ENCODE measurements at regions not wholly inside any gene's neighbourhood (a gene's known extent, or its start where the extent isn't known, plus 50 kb on each side); places are given as distances from the start of the nearest gene placed in this dataset.

GRCh38 chr13:104416973-104417372, 1350.8 kb upstream of the SLC10A2 start:
- Histone ChIP-seq H3K9me3 (ENCODE audit: low read length) (no peaks in the 10 kb centered on the region), H3K9me2 (replicated peaks; ENCODE audit: low read length) (no peaks in the 10 kb centered on the region), H2AFZ (ENCODE audit: low read length) (no peak overlapping the region), H3K4me2 (ENCODE audit: low read length) (no peak overlapping the region), H3F3A (ENCODE audit: low read length, unreplicated experiment) (no peaks in the 10 kb centered on the region), H3K79me2 (ENCODE audit: low read length) (no peaks in the 10 kb centered on the region), H3K4me3 (ENCODE audit: low read length) (no peak overlapping the region), H3K36me3 (ENCODE audit: low read depth, low read length) (no peaks in the 10 kb centered on the region), H3K4me1 (ENCODE audit: insufficient read depth, low read length) (no peaks in the 10 kb centered on the region), H3K27me3 (ENCODE audit: low read length) (no peaks in the 10 kb centered on the region), H4K20me1 (ENCODE audit: low read length) (no peaks in the 10 kb centered on the region), H3K9ac (ENCODE audit: low read length) (no peak overlapping the region), H3K27ac (ENCODE audit: low read length) (no peak overlapping the region)
- no TSS peak for BruUV-seq (replicated peaks)
- POLR2A ChIA-PET (ENCODE audit: unreplicated experiment), result no interaction called here
- ATAC-seq (no peak), DNase-seq (no peak)
- intact Hi-C loops (cut with micrococcal nuclease), result no loop called here
- CTCF ChIA-PET, result no interaction called here
- TF ChIP-seq EZH2phosphoT487 (IDR thresholded peaks at IDR 0.05; ENCODE audit: borderline replicate concordance, low read length), result no peak
- no peak for TF ChIP-seq CTCF (conservative IDR thresholded peaks at IDR 0.05; ENCODE audit: low read depth, low read length)
- TF ChIP-seq EZH2 (IDR thresholded peaks at IDR 0.05; ENCODE audit: low read length, unreplicated experiment), result no peak

- BruUV-seq (replicated peaks), result no TSS peak
- H2AFZ ChIP-seq (ENCODE audit: low read length), result no peak overlapping the region
- H3K27me3 ChIP-seq (ENCODE audit: low read length), result no peaks in the 10 kb centered on the region
- no peak for DNase-seq
- no peaks in the 10 kb centered on the region for H3K36me3 ChIP-seq (ENCODE audit: low read depth, low read length)
- no peaks in the 10 kb centered on the region for H3K9me3 ChIP-seq (ENCODE audit: low read length)
- no peak overlapping the region for H3K27ac ChIP-seq (ENCODE audit: low read length)
- no peaks in the 10 kb centered on the region for H3K9me2 ChIP-seq (replicated peaks; ENCODE audit: low read length)
- H3K9ac ChIP-seq (ENCODE audit: low read length), result no peak overlapping the region
- TF ChIP-seq EZH2 (IDR thresholded peaks at IDR 0.05; ENCODE audit: low read length, unreplicated experiment) (no peak), CTCF (conservative IDR thresholded peaks at IDR 0.05; ENCODE audit: low read depth, low read length) (no peak), EZH2phosphoT487 (IDR thresholded peaks at IDR 0.05; ENCODE audit: borderline replicate concordance, low read length) (no peak)
- CTCF ChIA-PET, result no interaction called here
- no peaks in the 10 kb centered on the region for H4K20me1 ChIP-seq (ENCODE audit: low read length)
- no peaks in the 10 kb centered on the region for H3K79me2 ChIP-seq (ENCODE audit: low read length)
- no peaks in the 10 kb centered on the region for H3K4me1 ChIP-seq (ENCODE audit: insufficient read depth, low read length)
- no peak overlapping the region for H3K4me2 ChIP-seq (ENCODE audit: low read length)
- H3K4me3 ChIP-seq (ENCODE audit: low read length), result no peak overlapping the region
- POLR2A ChIA-PET (ENCODE audit: unreplicated experiment), result no interaction called here
- no peaks in the 10 kb centered on the region for H3F3A ChIP-seq (ENCODE audit: low read length, unreplicated experiment)
- intact Hi-C loops (cut with micrococcal nuclease), result no loop called here
- no peak for ATAC-seq
Observed at GRCh38 chr13:104414771-104415170, 1348.6 kb upstream of the SLC10A2 start.

GRCh38 chr13:104414181-104414580, 1348.0 kb upstream of the SLC10A2 start:
- TF ChIP-seq EZH2 (IDR thresholded peaks at IDR 0.05; ENCODE audit: low read length, unreplicated experiment), result no peak
- no peak for TF ChIP-seq CTCF (conservative IDR thresholded peaks at IDR 0.05; ENCODE audit: low read depth, low read length)
- TF ChIP-seq EZH2phosphoT487 (IDR thresholded peaks at IDR 0.05; ENCODE audit: borderline replicate concordance, low read length), result no peak
- Histone ChIP-seq H4K20me1 (ENCODE audit: low read length) (no peaks in the 10 kb centered on the region), H3K9me3 (ENCODE audit: low read length) (no peaks in the 10 kb centered on the region), H2AFZ (ENCODE audit: low read length) (no peak overlapping the region), H3K27me3 (ENCODE audit: low read length) (no peaks in the 10 kb centered on the region), H3K9ac (ENCODE audit: low read length) (no peak overlapping the region), H3K79me2 (ENCODE audit: low read length) (no peaks in the 10 kb centered on the region), H3K4me2 (ENCODE audit: low read length) (no peak overlapping the region), H3K36me3 (ENCODE audit: low read depth, low read length) (no peaks in the 10 kb centered on the region), H3K4me3 (ENCODE audit: low read length) (no peak overlapping the region), H3K27ac (ENCODE audit: low read length) (no peak overlapping the region), H3K4me1 (ENCODE audit: insufficient read depth, low read length) (peaks cover 2% of the 10 kb centered on the region; the same call in 1 of the 2 replicates), H3F3A (ENCODE audit: low read length, unreplicated experiment) (no peaks in the 10 kb centered on the region), H3K9me2 (replicated peaks; ENCODE audit: low read length) (no peaks in the 10 kb centered on the region)
- DNase-seq (no peak), ATAC-seq (no peak)
- ChIA-PET CTCF (no interaction called here), POLR2A (ENCODE audit: unreplicated experiment) (no interaction called here)
- intact Hi-C loops (cut with micrococcal nuclease), result no loop called here
- no TSS peak for BruUV-seq (replicated peaks)
